22Rv1 (cell line): ENCODE measurements at regions not wholly inside any gene's neighbourhood (a gene's known extent, or its start where the extent isn't known, plus 50 kb on each side); places are given as distances from the start of the nearest gene placed in this dataset.

Experiments used
- CTCF ChIP-seq: fragments of 450-650 bp; IDR thresholded peaks from 2 replicates; pipeline ENCODE4 v1.5.1; 2017; ENCODE audit warnings: mild to moderate bottlenecking
- ZFX ChIP-seq: fragments of 450-650 bp; IDR thresholded peaks from 2 replicates; pipeline ENCODE4 v1.6.1; 2017; ENCODE audit warnings: antibody characterized with exemption, borderline replicate concordance

DNA sequence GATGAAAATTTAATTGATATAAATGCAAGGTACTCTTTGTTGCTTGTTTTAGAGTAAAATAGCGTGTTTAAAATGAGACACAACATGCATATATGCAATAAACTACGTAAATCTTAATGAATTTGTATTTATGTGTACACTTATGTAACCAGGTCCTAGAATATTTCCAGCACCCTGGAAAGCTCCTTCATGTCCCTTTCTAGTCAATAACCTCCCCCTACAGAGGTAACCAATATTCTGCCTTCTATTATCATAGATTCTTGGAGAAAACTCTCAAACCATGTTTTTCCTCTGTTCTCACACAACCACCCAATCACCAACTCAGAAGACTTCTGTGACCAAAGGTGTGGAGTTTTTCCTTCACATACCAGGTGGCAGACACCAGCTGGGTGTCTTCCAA lies 79.6 kb upstream of the THUMPD2 start:
- TF ChIP-seq CTCF: no peak
- TF ChIP-seq ZFX: no peak
